C1 segment of cervical spinal cord (tissue), 14 donors: ENCODE measurements at regions not wholly inside any gene's neighbourhood (a gene's known extent, or its start where the extent isn't known, plus 50 kb on each side); places are given as distances from the start of the nearest gene placed in this dataset.
"Not testable (repeated sequence)": the region's sequence is repeated elsewhere in the genome, so short reads cannot be mapped to it uniquely, and the experiment has no call there.

Experiments
- DNase-seq, 14 donors: peaks; one replicate each; lab custom pipeline; 2025; lab: John Stamatoyannopoulos, UW

DNA sequence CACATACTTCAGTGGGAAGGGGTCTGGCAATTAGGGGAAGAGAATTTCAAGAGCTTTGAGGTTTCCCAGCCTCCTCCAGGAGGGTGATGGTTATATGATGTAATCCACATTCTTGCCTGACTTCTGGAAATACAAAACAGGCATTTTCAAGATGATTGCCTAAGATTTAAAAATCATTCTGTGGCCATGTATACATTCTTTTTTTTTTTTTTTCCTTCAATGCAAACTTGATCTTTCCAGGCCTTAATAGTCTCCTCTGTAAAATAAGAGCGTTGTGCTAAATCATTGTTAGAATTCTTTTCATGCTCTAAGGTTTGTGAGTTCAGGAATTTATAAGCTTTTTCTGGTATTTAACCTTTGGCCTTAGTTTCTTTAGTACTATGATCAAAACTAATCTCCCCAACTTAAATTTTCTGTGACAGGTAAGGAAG is 192.3 kb upstream of the HMCN1 start:
- no peak for DNase-seq

GRCh38 chr1:185540295-185540694 is 193.9 kb upstream of the HMCN1 start:
- no peak for DNase-seq

- no peak for DNase-seq
Measured at GRCh38 chr1:185539277-185539943, 194.8 kb upstream of the HMCN1 start.

- not testable (repeated sequence) for DNase-seq
Measured at GRCh38 chr1:185538309-185538898, 195.8 kb upstream of the HMCN1 start.

DNA sequence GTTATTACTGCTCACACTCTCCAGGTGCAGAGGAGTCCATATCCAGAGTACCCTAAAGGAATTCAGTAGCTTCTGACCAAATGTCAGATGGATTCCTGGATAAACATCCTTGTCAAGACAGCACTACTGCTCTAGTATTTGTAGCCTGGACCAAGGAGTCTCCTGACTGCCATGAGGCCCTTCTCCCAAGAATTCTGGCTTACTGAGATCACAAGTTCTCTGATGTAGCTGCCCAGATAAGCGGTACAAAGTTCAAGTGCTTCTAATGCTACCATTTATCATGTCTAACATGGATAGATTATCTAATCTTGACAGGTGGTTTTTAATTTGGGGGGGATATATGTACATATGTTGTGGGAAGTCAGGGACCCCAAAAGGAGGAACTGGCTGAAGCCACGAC is 196.6 kb upstream of the HMCN1 start:
- DNase-seq: no peak

- no peak for DNase-seq
Measured at GRCh38 chr1:185536165-185536920, 197.8 kb upstream of the HMCN1 start.

- no peak for DNase-seq
Measured at GRCh38 chr1:185535621-185536020, 198.6 kb upstream of the HMCN1 start.

DNA sequence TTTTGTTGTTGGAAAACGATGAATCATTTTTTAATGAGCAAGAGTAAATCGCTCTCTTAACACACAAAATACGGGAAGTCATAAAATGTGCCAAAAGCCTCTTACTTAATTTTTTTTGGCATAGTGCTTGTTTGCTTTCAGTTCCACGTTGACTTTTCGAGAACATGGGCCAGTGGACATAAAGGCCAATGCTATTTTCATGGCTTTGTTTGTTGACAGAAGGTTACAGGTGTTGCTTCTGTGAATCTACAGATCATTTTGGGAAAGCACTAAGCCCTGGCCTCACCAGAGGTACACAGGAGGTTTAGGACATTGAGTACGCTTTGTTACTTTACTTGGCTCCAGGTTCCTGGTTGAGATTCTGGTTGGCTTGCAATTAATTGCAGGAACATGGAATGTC is 199.4 kb upstream of the HMCN1 start:
- DNase-seq: no peak

- DNase-seq: no peak
Measured at GRCh38 chr1:185533596-185533995, 200.6 kb upstream of the HMCN1 start.

DNA sequence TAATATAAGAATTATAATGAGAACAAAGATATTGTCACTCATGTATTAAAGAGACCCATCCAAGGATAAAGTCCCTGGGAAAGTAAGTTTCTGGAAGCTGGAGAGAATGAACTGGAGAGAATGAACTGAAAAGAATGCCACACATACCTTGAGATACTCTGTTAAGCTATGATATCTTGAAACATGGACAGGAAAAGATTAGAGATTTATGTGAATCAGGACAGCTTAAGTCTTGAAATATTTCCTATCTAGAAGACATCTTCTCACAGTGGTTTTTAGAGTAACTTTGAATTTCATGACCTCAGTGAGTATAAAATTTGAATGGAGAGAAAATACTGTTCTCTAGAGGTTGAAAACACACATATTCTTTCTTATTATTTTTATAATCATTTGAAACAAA is 201.3 kb upstream of the HMCN1 start:
- DNase-seq: no peak

GRCh38 chr1:185531838-185532237 is 202.4 kb upstream of the HMCN1 start:
- no peak for DNase-seq

DNA sequence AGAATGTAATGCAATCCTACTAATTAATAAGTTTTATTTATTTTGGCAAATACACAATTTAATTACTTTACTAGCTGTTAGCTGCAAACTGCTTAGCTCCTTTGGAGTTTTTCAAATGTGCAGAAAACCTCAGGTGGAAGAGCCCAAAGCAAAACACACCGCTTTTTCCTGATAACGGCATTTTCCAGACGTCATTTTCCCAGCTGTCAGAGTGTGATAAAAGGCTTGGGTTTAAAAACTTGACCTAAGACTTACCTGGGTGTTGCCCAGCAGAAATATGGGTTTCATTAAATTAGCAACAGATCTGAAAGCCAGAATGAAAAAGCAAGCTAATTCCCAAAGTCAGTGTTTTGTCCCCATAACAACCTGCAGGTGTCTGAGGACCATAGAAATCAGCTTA is 204.0 kb upstream of the HMCN1 start:
- DNase-seq: no peak

GRCh38 chr1:185529673-185530072 is 204.5 kb upstream of the HMCN1 start:
- no peak for DNase-seq

DNA sequence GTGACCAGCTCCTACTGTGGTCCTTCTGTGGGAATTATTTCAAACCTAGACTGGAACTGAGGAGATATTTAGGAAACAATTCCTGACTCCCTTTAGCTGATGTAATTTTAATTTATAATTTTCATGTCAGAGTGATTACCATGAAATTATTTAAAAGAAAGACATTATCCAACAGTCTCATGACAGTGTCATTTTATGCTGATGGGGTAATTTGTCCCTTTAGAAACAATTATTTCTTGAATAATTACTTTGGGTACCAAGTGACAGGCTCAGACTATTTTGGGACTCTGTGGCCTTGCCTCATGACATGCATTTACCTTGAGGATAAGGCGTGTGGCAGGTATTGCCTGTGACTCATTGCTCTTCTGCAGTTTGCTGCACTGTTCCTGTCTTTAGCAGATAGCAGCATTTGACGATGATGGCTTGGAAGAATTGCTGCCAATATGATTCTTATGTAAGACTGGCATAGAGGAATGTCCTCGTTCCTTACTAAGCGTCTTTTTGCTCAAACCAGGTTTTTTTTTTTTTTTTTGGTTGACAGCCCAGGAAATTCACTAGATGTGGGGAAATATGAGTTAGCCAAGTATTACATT is 206.0 kb upstream of the HMCN1 start:
- DNase-seq: no peak

DNA sequence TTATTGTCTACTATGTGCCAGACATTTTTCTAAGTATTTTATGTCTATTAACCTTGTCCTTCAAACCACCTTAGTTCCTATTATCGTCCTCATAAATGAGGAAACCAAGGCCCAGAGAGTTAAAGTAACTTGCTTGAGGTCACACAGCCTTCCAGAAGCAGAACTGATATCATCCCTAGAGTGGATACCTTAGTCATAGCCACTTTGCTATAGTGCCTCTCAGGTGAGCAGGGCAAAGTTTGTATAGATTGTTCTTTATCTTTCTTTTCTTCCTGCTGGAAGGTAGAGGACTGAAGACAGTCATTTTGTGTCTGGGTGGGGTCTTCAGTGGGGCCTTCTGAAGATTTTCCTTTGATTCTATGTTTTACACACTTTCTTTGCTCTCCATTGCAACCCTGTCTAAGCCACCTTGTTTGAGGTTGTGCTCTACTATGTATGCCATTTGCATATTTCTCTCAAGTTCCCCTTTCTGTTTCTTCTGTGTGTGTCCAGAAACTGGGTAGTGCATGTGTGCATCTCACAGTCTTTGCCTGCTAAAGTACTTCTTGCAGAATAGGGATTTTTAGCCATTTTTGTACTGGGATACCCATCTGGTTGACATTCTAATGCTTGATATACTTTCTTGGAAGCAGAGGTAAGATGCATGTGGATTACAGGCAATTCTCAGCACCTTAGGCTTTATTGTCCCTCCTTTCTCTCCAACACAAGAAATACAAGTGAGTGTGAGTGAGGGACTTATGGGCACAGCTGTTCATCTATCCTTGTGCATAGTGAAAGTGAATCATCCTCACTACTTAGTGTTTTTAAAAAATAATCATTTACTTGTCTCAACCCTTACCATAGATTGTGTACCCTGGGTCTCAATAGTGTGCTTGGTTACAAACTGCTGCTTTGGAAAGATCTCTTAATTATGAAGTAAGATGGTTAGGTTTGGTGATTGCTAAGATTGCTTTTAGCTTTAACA is 207.6 kb upstream of the HMCN1 start:
- DNase-seq: no peak

GRCh38 chr1:185520188-185520920 is 203.3 kb upstream of the IVNS1ABP start:
- DNase-seq: no peak

GRCh38 chr1:185517808-185518419 is 200.9 kb upstream of the IVNS1ABP start:
- no peak for DNase-seq

- not testable (repeated sequence) for DNase-seq
Measured at GRCh38 chr1:185517301-185517700, 200.3 kb upstream of the IVNS1ABP start.

GRCh38 chr1:185515696-185516095 is 198.7 kb upstream of the IVNS1ABP start:
- no peak for DNase-seq

DNA sequence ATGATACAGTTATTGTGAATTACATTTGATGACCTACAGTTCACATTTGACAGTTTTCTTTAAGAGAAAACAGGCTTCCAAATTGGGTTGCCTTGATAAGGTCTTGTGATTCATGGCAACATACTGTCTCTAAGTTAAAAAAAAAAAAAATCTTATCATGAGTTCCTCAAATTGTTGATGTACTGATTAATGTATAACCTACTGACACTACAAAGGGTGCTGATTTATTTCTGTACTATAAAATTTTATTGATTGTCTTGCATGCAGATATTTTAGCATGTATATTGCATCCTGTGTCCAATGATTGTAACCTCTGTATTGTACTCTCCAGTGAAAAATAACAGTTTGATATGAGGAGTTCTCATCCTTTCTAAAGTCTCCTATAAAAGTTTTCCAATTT is 197.3 kb upstream of the IVNS1ABP start:
- no peak for DNase-seq
